OCI-M1 (cell line): ENCODE measurements at regions not wholly inside any gene's neighbourhood (a gene's known extent, or its start where the extent isn't known, plus 50 kb on each side); places are given as distances from the start of the nearest gene placed in this dataset.
"Not testable (repeated sequence)": the region's sequence is repeated elsewhere in the genome, so short reads cannot be mapped to it uniquely, and the experiment has no call there.

Experiments used
- DNase-seq: peaks from one replicate; lab custom pipeline; 2025; lab: John Stamatoyannopoulos, UW

- no peak for DNase-seq
Observed at GRCh38 chr7:115354925-115355324, 433.0 kb downstream of the MDFIC start.

GRCh38 chr7:115352375-115352774 lies 430.5 kb downstream of the MDFIC start:
- no peak for DNase-seq

DNA sequence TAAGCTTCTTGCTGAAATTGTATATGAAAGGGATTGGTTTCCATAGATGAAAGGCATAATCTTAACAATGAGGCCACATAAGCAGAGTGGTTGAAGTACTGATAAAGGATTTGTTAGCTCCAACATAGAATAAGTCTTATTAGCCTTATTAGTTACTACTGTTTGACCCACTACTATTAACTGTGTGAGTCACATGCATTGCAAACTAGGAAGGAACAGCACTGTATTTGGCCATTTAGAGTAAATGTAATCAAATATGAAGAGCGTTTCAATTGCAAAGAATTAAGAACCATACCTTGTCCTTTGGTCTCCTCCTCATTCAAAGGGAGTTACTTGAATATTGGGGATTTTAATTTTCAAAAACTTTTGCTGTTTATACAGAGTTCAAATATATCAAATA lies 428.9 kb downstream of the MDFIC start:
- no peak for DNase-seq

DNA sequence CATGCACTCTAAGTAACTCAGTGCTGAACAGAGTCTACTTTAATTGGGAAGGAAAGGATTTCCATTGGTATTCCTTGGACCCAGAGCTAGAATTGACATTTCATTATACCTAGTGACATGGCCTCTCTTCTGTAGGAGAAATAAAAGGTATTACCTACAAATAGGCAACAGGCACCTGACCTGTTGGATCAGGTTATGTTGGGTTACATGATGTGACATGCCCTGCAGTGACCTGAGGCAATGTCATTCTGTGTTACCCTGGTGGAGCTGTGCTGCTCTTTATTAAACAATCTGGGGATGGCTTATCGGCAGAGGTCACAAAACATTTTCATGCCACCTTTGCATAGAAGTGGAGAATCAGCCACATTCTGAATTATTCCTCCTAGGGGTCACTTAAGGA lies 427.7 kb downstream of the MDFIC start:
- no peak for DNase-seq

DNA sequence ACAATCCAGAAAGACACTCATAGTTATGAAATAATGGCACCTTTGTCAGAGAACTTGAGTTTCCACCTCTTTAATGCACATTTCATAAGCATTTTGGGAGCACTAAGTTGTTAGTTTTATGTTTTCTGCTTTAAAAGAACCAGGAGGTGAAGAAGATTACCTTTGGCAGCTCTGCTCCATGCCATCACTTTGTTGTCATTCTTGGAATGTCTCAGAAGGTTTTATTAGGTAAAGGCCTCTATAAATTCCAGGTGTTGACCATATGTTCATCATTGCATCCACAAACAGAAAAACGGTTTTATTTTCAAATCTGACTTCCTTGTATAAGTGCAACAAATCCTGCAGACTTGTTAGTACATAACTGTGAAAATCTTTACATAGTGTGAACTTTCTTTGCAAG lies 424.8 kb downstream of the MDFIC start:
- no peak for DNase-seq

GRCh38 chr7:115340828-115341227 lies 418.9 kb downstream of the MDFIC start:
- peak; percentile 4 for DNase-seq

DNA sequence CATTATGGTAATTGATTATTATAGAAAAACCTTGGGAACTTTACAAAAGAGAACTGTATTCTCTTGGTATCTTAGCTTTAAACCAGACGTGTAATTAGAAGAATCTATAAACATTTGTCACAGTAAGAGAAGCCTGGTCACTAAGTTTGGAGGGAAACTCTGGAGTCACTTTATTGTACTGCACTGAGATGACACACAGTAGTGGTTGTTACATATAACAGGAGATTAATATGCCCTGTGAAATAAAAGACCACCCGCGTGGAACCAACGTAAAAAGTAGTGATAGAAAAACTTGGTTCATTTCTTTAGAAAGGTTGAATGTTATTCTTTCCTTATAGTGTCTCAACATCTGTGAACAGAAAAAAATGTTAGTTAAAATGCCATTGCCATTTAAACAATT lies 416.1 kb downstream of the MDFIC start:
- no peak for DNase-seq

DNA sequence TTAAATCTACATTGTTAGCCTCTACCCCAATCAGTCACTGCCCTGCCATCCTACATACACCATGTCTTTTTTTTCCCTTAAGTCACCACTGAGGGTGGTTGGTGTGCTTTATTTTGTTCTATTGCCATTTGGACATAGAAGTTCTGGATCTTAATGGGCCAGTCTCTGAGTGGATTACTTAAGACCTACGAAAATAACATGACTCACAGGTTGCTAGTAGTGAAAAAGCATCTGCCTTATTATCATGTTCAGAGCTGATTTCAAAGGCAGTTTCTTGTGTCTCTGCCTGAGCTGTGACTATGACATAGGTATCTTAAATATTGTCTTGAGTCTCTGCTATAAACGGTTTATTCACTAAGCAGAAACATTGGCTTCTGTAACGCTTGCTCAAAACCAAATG lies 410.8 kb downstream of the MDFIC start:
- DNase-seq, result no peak

DNA sequence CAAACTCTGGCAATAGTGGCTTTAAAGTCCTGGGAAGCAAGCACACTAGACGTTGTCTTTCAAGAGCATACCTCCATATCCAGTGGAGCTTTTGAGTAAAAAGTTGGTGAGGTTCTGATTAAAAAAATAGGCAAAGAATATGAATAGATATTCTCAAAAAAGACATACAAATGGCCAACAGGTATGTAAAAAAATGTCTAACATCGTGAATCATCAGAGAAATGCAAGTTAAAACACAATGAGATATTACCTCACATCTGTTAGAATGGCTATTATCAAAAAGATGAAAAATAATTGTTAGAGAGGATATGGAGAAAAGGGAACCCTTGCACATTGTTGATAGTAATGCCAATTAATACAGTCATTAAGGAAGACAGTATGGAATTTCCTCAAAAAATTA lies 407.1 kb downstream of the MDFIC start:
- no peak for DNase-seq

DNA sequence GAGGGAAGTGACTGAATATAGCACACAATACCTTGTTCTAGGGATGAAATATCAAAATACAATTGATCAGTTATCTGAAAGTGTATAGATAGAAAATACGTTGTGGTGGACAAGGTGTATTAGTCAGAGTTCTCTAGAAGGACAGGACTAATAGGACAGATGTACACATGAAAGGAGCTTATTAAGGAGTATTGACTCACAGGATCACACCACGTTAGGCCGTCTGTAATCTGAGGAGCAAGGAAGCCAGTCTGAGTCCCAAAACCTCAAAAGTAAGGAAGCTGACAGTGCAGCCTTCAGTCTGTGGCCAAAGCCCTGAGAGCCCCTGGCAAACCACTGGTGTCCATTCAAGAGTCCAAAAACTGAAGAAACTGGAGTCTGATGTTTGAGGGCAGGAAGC lies 406.1 kb downstream of the MDFIC start:
- no peak for DNase-seq

GRCh38 chr7:115327326-115327725 lies 405.4 kb downstream of the MDFIC start:
- no peak for DNase-seq

DNA sequence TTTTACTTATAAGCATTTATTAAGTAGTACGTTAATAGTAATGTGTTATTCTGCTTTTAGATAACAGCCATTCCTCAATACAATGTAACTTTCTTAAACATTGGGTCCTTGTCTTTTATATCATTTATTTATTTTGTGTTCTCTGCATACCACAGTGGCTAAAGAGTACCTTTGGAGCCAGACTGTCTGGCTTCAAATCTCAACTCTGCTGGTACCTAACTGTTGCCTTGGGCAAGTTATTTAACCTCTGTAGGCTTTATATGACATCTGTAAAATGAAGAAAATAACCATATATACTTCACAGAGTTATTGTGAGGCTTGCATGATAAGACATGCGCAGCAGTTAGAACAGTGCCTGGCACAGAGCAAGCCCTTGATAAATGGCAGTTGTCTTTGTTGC lies 397.6 kb downstream of the MDFIC start:
- no peak for DNase-seq

DNA sequence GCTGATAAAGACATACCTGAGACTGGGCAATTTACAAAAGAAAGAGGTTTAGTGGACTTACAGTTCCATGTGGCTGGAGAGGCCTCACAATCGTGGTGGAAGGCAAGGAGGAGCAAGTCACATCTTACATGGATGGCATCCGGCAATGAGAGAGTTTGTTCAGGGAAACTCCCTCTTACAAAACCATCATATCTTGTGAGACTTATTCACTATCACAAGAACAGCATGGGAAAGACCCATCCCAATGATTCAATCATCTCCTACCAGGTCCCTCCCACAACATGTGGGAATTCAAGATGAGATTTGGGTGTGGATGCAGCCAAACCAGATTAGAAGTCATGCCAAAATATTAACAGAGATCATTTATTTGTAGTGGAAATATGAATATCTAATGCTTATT lies 388.4 kb downstream of the MDFIC start:
- not testable (repeated sequence) for DNase-seq

DNA sequence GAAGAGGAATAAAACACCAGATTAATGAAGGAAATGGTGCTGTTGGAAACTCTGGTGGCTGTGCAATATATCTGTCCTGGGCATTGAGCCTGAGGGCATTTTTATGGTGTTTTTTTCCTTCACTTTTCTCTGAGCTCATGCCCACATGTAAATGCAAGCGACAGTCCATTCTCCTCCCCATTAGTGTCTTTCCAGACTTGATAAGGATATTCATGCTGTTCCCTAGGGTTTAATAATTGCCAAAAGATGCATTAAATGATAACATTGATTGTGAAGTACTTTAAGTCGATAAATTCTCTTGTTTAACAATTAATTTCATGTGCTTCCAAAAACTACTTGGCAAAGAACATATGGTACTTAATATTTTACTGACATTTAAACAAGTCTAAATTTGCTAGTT lies 384.7 kb downstream of the MDFIC start:
- no peak for DNase-seq

DNA sequence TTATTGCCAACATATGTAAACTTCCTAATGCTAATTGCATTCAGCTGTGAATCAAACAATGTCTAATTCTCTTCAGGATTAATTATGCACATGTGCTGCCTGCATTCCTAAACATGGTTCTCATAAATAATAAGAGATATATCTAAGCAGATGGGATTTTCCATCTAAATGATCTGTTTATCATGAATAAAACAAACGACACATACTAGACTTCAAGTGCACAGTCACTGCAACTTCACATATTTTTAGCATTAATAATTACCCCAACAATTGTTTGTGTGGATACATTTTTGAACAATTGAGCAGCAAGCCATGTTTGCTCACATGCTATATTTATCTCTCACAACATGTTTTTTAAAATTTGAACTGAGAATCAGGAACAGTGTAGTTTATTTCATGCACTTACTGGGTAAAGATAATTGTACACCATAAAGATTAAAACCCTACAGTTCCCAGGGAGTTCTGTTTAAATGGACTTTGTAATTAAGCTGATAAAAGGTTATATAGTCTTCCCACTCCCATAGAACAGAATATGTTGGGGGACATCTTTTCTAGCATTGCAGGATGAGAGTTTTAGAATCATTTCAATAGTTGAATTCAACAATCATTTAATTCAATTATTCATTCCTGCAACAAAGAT lies 378.5 kb downstream of the MDFIC start:
- DNase-seq, result no peak

DNA sequence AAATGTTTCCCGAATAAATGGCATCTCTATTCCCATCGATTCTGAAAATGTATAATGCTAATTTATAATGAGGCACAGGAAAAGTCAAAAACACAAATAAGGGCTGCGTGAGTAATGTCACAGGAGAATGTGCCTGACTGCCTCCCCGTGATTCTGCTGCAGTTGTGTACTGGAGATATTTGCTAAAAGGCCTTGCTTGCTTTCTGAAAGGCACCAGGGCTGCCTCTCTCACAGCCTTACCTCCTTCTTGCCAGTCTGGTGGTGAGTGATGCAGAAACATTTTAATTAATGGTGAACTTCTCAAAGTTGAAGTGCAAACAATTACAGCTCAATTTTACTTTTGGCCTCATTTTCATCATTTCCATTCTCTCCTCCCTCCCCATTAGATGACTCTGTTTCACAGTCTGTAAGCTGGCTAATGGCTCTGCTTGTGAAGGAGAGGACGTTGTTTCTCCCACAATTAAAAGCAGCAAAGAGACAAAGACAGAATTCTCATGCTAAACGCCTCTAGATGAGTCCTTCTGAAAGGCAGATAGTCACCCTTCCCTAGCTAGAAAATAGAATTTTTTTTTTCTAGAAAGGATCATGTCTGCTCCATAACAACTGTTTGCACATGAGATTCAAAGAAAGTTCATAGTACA lies 377.6 kb downstream of the MDFIC start:
- no peak for DNase-seq

DNA sequence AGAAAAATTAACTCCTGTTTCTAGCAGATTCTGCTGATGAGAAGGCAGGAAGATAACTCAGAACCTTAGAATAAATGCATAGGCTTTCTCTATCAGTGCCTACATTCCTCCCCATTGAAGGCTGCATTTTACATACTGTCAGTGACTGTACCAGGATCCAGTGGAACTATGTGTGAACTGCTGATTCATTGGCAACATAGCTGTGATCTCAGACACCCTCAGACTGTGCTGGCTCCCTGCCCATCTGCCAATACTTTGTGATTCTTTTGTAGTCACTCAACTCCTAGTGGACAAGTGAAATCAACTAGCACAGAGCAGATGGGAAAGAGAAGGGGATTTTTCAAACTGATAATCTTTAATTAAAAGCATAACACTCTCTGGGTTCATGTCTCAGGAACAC lies 375.8 kb downstream of the MDFIC start:
- peak; percentile 45 for DNase-seq

DNA sequence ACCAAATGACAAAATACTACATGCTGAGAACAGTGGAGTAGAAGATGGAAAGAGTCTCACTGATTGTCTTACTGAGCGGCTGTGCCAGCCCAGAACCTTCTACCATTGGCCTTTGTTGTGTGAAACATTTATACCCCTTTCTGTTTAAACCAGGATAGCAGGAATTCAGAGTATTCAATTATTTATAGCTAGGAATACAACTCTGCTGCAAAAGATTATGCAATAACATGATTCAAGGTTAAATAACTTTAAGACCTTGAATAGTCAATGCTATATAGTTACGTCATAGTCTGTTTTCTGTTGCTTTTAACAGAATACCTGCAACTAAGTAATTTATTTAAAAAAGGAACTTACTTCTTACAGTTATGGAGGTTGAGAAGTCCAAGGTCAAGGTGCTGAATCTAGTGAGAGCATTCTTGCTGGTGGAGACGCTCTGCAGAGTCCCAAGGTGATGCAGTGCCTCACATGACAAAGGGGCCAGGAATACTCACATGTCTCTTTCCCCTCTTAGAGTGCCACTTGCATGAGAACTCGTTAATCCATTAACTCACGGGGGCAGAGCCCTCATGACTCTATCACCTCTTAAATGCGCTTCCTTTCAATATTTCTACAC lies 371.8 kb downstream of the MDFIC start:
- DNase-seq, result no peak

GRCh38 chr7:115292381-115292780 lies 370.5 kb downstream of the MDFIC start:
- no peak for DNase-seq

DNA sequence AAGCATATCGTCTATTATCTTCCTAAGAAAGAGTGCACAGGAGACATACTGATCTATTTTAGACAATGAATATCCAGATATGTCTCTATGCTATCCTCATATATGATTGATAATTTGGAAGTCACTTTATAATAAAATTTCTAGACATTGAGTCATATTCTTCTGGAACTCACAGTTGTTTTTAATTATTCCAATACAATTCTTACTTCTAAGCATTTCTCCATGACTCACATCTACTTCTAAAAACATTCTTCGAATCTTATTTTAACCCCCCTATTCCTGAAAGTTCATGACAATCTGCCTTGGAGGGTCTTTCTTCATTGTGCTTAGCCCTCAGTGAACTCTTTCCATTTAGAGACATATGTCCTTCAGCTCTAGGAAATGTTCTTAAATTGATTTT lies 368.1 kb downstream of the MDFIC start:
- DNase-seq, result no peak

DNA sequence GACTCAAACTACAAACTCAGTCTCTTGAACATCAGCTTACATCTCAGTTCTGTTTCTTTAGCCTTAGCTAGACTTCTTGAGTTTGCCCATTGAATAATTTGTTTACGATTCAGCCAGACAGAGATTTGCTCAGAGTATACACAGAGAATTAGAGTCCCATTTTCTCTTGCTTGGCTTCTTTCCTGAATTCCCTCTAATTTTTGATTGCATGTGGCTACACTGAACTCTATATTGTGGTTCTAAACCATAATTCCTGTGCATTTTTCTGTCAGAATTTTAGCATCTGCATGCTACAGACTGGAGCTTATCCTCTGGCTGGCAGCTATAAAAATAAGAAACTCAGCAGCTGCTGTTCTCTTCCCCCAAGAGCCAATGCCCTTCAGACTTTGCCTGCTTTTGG lies 354.9 kb downstream of the MDFIC start:
- no peak for DNase-seq

DNA sequence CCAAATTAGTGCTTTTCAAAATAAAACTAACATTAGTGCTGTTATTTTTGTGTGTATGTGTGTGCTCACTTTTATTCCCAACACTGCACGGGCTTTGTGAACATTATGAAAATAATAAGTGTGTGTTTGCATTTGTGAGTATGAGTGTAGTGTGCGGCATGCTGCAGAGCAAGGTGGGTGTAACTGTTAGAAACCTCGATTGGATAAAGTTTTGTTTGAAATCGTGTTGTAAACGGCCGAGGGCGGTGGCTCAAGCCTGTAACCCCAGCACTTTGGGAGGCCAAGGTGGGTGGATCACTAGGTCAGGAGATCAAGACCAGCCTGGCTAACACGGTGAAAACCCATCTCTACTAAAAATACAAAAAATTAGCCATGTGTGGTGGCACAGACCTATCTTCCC lies 352.0 kb downstream of the MDFIC start:
- not testable (repeated sequence) for DNase-seq

DNA sequence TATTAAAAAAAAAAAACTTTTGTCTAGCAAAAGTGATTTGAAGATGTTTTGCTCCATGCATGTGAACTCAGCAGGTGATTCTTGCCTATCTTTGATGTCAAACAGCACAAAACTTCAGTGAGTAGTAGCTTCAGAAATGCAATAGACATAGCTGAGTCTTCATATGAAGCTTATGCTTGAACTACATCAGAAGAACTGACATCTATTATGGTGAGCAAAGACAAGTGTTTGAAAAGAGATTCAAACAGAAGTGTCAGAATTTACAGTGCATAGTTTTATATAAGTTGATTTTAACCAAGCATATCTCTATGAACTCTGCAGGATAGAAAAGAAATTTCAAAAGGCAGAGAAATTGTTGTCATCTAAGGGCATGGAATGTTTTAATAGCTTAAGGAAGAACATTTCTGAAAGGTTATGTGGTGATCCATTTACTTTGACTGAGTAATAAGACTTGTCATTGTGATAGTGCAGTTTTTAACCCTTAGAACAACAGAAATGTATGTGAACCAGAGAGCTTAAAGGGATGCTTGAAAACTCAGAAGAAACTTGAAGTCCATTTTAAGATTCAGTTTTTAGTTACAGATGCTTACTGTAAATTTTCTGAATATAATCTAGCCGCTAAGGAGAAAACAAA lies 351.4 kb downstream of the MDFIC start:
- no peak for DNase-seq
